GM18868 (cell line): ENCODE measurements at regions not wholly inside any gene's neighbourhood (a gene's known extent, or its start where the extent isn't known, plus 50 kb on each side); places are given as distances from the start of the nearest gene placed in this dataset.

Experiments
- ATAC-seq: cut with Tn5 transposase; IDR thresholded peaks from one replicate; pipeline ENCODE4 v1.9.1; 2021; ENCODE audit warnings: mild to moderate bottlenecking, moderate library complexity; ENCODE audit not compliant: unreplicated experiment

GRCh38 chr2:81734981-81735380, 1430.4 kb upstream of the LRRTM1 start:
- no peak for ATAC-seq

DNA sequence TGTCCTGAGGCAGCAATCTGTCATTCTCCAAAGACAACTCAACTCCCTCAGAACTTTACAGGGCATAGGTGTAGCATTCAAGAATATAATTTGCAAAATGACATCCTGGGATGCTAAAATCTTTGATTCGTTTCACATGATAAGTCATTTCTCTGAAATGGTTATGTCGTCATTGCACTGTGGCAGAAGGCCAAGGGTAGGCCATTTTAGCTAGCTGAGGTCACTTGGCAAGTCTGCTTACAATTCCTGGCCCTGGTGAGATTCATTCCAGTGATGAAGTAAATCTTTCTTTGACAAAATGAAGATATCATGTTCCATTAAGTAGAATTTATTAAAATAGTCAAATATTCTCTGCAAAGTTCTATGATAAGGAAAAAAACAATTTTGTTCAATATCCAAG, 1410.3 kb upstream of the LRRTM1 start:
- ATAC-seq, result no peak

GRCh38 chr2:81706856-81707255, 1402.3 kb upstream of the LRRTM1 start:
- ATAC-seq, result no peak

- no peak for ATAC-seq
Measured at GRCh38 chr2:81703831-81704230, 1399.3 kb upstream of the LRRTM1 start.

- no peak for ATAC-seq
Measured at GRCh38 chr2:81692566-81692965, 1388.0 kb upstream of the LRRTM1 start.

- no peak for ATAC-seq
Measured at GRCh38 chr2:81675641-81676040, 1371.1 kb upstream of the LRRTM1 start.

DNA sequence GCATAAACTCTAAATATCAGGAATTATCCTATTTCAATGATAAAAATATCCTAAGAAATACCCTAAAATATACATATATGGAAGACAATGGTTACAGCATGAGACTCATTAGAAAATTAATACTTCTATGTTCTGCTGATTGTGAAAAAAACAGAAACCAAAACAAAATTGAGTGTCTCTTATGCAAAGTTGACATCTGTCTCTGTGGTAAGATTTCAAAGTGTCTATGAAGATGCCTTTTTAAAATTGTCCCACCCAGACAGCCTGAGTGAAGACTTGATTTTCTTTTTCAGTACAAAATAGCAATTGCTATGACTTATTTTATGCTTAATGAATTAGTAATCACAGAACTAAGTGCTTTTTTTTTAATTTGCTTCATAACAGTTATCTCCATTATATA, 1368.4 kb upstream of the LRRTM1 start:
- no peak for ATAC-seq

DNA sequence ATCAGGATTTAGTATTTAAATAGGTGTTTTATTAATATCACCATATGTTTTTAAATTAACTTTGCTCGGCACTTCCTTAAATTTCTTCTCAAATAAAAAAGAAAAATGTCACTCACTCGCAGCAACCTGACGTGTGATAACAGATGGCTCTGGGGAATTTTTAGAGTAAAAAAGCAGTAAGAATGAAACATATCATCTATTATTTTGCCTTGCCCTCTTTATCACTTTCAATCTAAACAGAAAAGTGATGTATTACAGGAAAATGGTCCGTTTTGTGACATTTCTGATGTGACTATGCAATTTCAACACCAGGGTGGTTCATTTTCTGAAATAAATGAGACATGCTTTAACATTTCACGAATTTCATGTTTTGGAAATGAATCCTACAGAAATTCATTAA, 1368.0 kb upstream of the LRRTM1 start:
- ATAC-seq, result no peak

GRCh38 chr2:81670885-81671284, 1366.3 kb upstream of the LRRTM1 start:
- ATAC-seq, result no peak

GRCh38 chr2:81661081-81661480, 1356.5 kb upstream of the LRRTM1 start:
- no peak for ATAC-seq

DNA sequence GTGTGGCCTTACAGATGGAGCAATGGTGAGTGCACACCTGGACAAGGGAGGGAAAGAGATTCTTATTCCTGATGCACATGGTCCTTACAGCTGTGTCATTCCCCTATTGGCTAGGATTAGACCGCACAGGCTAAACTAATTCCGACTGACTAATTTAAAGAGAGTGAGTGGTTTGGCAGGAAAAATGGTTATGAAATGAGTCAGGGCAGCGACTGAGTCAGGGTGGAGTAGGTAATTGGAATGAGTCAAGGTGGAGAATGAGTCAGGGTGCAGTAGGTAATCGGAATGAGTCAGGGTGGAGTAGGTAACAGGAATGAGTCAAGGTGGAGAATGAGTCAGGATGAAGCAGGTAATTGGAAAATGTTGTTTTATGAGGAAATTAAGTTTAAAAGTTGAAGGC, 1353.7 kb upstream of the LRRTM1 start:
- ATAC-seq, result no peak

DNA sequence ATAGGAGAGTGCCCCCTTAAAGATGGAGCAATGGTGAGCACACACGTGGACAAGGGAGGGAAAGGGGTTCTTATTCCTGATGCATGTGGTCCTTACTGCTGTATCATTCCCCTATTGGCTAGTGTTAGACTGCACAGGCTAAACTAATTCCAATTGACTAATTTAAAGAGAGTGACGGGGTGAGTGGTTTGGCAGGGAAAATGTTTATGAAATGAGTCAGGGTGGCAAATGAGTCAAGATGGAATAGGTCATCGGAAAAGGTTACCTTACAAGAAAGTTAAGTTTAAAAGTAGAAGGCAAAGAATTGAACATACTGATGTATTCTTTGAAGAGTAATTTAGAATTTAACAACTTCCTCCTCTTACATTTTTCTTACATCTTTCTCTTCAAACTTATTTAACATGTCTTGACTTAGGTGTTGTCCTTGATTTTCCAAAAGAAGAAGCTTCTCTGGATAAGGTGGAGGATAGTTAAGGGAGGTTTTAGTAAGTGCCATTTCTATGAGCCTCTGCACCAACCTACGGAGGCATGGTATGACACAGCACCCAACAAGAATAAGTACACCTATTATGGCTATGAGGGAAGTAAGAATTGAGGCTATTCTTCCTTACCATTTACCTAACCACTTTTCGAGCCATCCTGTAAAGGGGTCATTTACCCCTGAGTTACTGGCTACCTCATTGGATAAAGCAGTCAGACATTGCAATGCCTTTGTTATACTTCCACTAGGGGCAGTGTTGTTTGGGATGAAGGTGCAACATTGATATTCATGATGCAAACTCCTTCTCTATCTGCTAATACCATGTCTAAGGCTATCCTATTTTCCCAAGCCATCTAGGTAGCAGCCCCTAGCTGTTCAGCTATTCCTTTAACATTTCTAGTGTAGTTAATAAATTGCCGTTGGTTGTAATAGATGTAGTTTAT, 1345.8 kb upstream of the LRRTM1 start:
- no peak for ATAC-seq

DNA sequence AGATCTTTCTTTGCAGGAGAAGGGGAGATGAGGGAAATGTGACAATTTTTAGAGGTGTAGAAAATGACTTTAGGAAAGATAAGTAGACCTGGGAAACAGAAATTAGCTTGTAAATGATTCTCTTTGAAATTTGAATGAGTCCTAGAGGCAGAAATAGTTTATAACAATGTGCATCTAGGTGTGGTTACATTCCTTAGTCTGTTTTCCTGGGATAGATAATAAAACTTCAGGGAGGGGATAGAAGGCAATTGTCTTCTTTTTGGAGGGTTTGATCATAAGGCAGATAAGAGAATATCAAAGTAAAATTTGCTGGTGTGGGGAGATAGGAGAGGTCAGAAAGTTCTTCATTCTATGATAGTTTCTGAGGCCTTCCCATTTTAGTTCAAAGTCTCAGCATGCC, 1344.3 kb upstream of the LRRTM1 start:
- ATAC-seq, result no peak

DNA sequence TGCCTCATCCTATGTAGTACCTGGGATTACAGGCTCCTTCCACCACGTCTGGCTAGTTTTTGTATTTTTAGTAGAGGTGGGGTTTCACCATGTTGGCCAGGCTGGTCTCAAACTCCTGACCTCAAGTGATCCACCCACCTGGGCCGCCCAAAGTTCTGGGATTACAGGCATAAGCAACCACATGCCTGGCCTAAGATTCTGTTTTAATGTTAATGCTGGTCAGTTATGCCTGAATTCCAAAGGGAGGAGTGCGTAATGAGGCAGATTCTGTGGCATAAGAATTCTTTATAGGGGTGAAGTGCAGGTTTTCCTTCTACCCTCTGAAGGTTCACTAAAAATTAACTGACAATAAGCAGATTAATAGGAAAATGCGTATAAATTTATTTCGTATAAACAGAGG, 1343.8 kb upstream of the LRRTM1 start:
- ATAC-seq, result no peak

DNA sequence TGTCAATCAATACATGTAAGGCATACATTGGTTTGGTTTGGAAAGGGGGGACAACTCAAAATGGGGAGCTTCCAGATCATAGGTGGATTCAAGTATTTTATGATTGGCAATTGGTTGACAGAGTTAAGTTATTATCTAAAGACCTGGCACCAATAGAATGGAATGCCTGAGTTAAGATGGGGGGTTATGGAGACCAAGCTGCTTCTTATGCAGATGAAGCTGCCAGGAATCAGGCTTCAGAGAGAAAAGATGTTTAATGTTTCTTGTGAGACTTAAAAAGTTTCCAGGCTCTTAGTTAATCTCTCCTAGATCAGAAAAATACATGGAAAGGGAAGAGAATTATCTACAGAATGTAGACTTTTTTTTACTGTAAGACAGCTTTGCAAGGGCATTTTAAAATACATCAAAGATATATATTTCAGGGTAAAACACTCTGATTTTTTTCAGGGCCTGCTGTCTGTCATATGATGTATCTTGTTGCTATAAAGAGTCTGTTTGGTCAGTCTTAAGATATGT, 1343.2 kb upstream of the LRRTM1 start:
- no peak for ATAC-seq

DNA sequence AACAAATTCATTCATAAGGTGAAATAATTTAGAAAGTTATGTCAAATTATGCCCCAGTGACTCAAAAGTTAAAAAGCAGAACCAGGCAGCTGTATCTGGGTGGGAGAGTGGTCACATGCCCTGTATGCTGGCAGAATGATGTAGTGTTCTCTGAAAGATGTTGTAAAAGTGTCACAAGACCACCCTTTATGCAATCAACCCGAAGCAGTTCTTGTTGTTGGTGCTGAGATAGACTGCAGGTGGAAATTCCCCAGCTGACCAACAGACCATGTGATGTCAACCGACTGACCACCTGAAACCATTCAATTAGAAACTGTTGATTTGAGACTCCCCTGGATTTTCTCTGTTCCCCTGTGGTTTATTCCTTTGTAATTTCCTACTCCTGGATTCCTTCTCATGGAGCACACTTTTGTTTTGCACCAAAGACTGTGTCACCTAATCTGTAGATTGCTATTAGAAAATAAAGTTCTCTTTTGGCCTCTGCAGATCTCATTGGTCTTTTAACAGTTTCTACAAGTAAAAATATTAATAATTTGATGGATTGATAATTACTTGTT, 1341.3 kb upstream of the LRRTM1 start:
- ATAC-seq, result no peak

DNA sequence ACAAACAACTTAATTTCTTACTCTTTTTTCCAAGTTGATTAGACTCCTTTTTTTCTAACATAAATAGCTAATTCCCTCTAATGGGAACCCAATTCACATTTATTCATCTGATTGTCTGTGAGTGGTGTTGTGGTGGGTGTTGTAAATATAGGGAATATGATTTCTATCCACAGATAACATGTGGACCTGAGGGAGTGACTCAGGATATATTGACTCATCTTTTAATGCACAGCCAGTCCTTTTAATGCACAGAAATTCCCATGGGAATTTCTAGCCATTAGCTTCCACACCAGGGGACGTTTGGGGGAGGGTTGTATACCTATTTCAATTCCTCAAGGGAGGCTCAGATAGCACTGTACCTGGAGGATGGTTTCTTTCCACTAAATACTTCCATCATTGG, 1339.6 kb upstream of the LRRTM1 start:
- no peak for ATAC-seq

GRCh38 chr2:81624825-81625224, 1320.3 kb upstream of the LRRTM1 start:
- ATAC-seq, result no peak

- ATAC-seq, result no peak
Measured at GRCh38 chr2:81600088-81600487, 1295.5 kb upstream of the LRRTM1 start.

- ATAC-seq, result no peak
Measured at GRCh38 chr2:81598453-81598852, 1293.9 kb upstream of the LRRTM1 start.

- ATAC-seq, result no peak
Measured at GRCh38 chr2:81589406-81589805, 1284.9 kb upstream of the LRRTM1 start.
